MCF 10A (cell line): ENCODE measurements at regions not wholly inside any gene's neighbourhood (a gene's known extent, or its start where the extent isn't known, plus 50 kb on each side); places are given as distances from the start of the nearest gene placed in this dataset.

ENCODE experiments used
- BruUV-seq: library from RNA; stranded (reverse); fragments of 400-500 nt; replicated peaks from 2 replicates; lab custom pipeline; 2021; lab: Mats Ljungman, UMichigan
- CTCF ChIA-PET: fragments of 300-600 bp; sonication (Branson Sonifier 250); formaldehyde crosslinking; extraction: SDS; loops from one replicate; lab custom pipeline; 2021; ENCODE audit warnings: antibody characterized with exemption, inconsistent platforms; lab: Yijun Ruan, JAX
- POLR2A ChIA-PET: fragments of 300-600, 350-650 bp; sonication (Branson Sonifier 250); formaldehyde crosslinking; extraction: SDS; loops from one replicate; lab custom pipeline; 2020; ENCODE audit warnings: antibody characterized with exemption, inconsistent platforms; lab: Yijun Ruan, JAX
- DNase-seq: peaks from one replicate; pipeline ENCODE4 v3.0.0-alpha.2; 2018; ENCODE audit not compliant: unreplicated experiment
- H3K27ac Mint-ChIP-seq: one replicate; pipeline ENCODE4 v1.8.0; 2022; ENCODE audit warnings: mild to moderate bottlenecking, low read depth, mixed read lengths; ENCODE audit not compliant: unreplicated experiment
- H3K27me3 Mint-ChIP-seq: one replicate; pipeline ENCODE4 v1.8.0; 2022; ENCODE audit warnings: mixed read lengths; ENCODE audit not compliant: insufficient read depth, unreplicated experiment
- H3K36me3 Mint-ChIP-seq: one replicate; pipeline ENCODE4 v1.8.0; 2022; ENCODE audit warnings: mild to moderate bottlenecking, moderate library complexity, mixed read lengths; ENCODE audit not compliant: insufficient read depth, unreplicated experiment
- H3K4me1 Mint-ChIP-seq: one replicate; pipeline ENCODE4 v1.8.0; 2022; ENCODE audit warnings: mixed read lengths; ENCODE audit not compliant: insufficient read depth, unreplicated experiment
- H3K4me3 Mint-ChIP-seq: one replicate; pipeline ENCODE4 v1.8.0; 2022; ENCODE audit warnings: mild to moderate bottlenecking, moderate library complexity, mixed read lengths; ENCODE audit not compliant: unreplicated experiment
- H3K9me3 Mint-ChIP-seq: one replicate; pipeline ENCODE4 v1.8.0; 2022; ENCODE audit warnings: mixed read lengths; ENCODE audit not compliant: unreplicated experiment
- intact Hi-C: fragments of 100-400 bp; cut with micrococcal nuclease; formaldehyde crosslinking; loops from 2 replicates; pipeline ENCODE4 v1.14.1; 2022
- TF ChIP-seq, protein P1 (sequence below): fragments of 200-600 bp; IDR thresholded peaks from one replicate; pipeline ENCODE4 v1.8.0; 2022; ENCODE audit warnings: antibody characterized with exemption, mild to moderate bottlenecking; ENCODE audit not compliant: unreplicated experiment

DNA sequence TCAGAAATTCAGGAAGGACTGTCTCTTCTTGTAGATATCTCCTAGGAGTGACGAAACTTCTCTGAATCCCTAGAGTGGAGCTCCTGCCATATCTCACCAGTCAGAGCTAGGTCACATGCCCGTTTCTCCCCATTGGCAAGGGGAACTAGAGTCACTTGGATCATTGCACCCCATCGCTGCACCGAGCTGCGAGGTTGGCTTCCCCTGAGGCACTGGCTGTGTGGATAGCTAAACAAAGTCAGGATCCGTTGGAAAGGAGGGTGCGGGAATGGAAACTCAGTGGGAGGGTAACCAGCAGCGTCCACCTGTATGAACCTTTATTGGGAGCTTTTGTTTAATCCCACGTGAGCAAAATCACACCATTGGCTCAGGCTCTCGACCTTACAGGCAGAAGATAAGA lies 283.8 kb downstream of the BRD1 start:
- Mint-ChIP-seq H3K4me3 (no peak overlapping the region), H3K27me3 (no peaks in the 10 kb centered on the region), H3K36me3 (no peaks in the 10 kb centered on the region), H3K27ac (no peak overlapping the region), H3K9me3 (peaks cover 39% of the 10 kb centered on the region), H3K4me1 (no peaks in the 10 kb centered on the region)
- ChIA-PET POLR2A (no interaction called here), CTCF (no interaction called here)
- TF ChIP-seq, protein P1, sequence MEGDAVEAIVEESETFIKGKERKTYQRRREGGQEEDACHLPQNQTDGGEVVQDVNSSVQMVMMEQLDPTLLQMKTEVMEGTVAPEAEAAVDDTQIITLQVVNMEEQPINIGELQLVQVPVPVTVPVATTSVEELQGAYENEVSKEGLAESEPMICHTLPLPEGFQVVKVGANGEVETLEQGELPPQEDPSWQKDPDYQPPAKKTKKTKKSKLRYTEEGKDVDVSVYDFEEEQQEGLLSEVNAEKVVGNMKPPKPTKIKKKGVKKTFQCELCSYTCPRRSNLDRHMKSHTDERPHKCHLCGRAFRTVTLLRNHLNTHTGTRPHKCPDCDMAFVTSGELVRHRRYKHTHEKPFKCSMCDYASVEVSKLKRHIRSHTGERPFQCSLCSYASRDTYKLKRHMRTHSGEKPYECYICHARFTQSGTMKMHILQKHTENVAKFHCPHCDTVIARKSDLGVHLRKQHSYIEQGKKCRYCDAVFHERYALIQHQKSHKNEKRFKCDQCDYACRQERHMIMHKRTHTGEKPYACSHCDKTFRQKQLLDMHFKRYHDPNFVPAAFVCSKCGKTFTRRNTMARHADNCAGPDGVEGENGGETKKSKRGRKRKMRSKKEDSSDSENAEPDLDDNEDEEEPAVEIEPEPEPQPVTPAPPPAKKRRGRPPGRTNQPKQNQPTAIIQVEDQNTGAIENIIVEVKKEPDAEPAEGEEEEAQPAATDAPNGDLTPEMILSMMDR, result no peak
- no peak for DNase-seq
- intact Hi-C loops, result no loop called here
- no TSS peak for BruUV-seq

DNA sequence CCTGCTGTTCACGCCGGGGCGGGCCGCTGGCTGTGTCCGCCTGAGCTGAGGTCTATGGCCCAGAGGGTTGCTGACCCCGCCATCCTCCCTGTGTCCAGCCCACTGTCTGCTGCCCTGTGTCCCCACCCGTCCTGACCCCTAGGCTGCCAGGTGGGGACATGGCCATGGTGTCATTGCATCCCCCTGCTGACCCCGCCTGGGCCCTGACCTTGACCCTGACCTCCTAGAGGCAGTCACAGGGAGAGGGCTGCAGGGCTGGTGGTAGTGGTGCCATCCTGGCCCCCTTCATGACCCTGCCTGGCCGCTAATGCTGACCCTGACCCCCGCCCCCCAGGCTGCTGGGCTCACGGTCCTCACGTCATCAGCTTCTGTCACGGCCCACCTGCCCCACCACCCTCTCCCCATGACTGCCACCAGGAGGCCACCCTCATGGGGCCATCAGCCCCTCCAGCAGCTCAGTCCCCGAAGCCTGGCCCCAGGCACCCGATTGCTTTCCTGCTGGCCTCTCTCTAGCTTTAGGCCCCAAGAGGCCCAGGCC lies 285.9 kb downstream of the BRD1 start:
- no peak overlapping the region for H3K4me3 Mint-ChIP-seq
- H3K27ac Mint-ChIP-seq, result no peak overlapping the region
- no peak for DNase-seq
- intact Hi-C loops, result no loop called here
- peaks cover 35% of the 10 kb centered on the region for H3K9me3 Mint-ChIP-seq
- no peaks in the 10 kb centered on the region for H3K4me1 Mint-ChIP-seq
- TF ChIP-seq, protein P1, result no peak
- no peaks in the 10 kb centered on the region for H3K27me3 Mint-ChIP-seq
- no peaks in the 10 kb centered on the region for H3K36me3 Mint-ChIP-seq
- POLR2A ChIA-PET, result no interaction called here
- CTCF ChIA-PET, result no interaction called here
- no TSS peak for BruUV-seq

DNA sequence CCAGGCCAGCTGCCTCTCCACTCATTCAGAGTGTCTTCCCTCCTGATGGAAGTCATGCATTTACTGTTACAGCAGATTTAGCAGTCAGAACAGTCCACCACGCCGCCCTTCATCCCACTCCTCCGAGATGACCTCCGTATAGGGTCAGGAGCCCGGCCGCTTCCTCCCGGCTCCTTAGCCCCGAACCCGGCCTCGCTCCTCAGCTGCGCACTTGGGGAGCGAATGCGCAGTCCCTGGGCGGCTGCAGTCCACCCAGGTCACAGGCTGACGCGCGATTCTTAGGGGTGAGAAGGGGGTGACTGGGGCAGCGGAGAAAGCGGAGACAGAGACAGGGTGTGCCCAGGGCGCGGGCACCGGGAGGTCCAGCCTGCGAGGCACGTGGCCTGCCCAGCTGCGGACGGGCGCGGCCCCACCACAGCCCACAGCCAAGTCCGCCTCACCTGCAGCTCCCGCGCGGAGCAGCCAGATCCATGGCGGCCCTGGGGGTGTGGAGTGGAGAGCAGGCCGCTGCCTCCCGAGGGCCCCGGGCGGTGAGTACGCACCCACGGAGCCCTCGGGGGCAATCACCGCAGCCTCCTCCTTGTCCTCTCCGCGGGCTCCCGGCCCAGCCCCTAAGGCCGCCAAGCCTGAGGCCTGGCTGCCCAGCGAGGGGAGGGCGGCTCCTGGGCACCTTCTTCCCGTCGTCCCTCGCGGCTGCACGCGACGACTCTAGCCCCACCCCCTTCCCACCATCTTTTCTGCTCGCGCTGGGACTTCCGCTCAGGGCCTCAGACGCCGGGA lies 286.6 kb downstream of the BRD1 start:
- Mint-ChIP-seq H3K27me3 (no peaks in the 10 kb centered on the region), H3K4me3 (no peak overlapping the region), H3K9me3 (peaks cover 41% of the 10 kb centered on the region), H3K4me1 (no peaks in the 10 kb centered on the region), H3K36me3 (no peaks in the 10 kb centered on the region), H3K27ac (no peak overlapping the region)
- ChIA-PET POLR2A (no interaction called here), CTCF (no interaction called here)
- no peak for DNase-seq
- intact Hi-C loops, result no loop called here
- no TSS peak for BruUV-seq
- TF ChIP-seq, protein P1, result no peak

- ChIA-PET CTCF (no interaction called here), POLR2A (no interaction called here)
- no TSS peak for BruUV-seq
- no peak overlapping the region for H3K27ac Mint-ChIP-seq
- no peaks in the 10 kb centered on the region for H3K36me3 Mint-ChIP-seq
- no peak overlapping the region for H3K4me3 Mint-ChIP-seq
- no peaks in the 10 kb centered on the region for H3K4me1 Mint-ChIP-seq
- DNase-seq, result no peak
- intact Hi-C loops, result no loop called here
- H3K9me3 Mint-ChIP-seq, result peaks cover 42% of the 10 kb centered on the region
- no peaks in the 10 kb centered on the region for H3K27me3 Mint-ChIP-seq
- TF ChIP-seq, protein P1, result no peak
These were observed 287.4 kb downstream of the BRD1 start for GRCh38 chr22:49540084-49540912.
